ENCODE measurements at regions not wholly inside any gene's neighbourhood (a gene's known extent, or its start where the extent isn't known, plus 50 kb on each side); places are given as distances from the start of the nearest gene placed in this dataset.

GRCh38 chrX:84876876-84877275, 126.8 kb upstream of the APOOL start:
- H3K4me3 Mint-ChIP-seq = no peak overlapping the region
- CTCF ChIA-PET = no interaction called here
- H3K4me1 Mint-ChIP-seq = no peaks in the 10 kb centered on the region
- H3K9me3 Mint-ChIP-seq = no peaks in the 10 kb centered on the region
- no peak for DNase-seq
- no peaks in the 10 kb centered on the region for H3K36me3 Mint-ChIP-seq (ENCODE audit: low read depth)
- POLR2A ChIA-PET = no interaction called here
- H3K27me3 Mint-ChIP-seq = no peaks in the 10 kb centered on the region
- H3K27ac Mint-ChIP-seq = no peak overlapping the region

- ChIA-PET POLR2A (no interaction called here), CTCF (no interaction called here)
Observed at GRCh38 chrX:84893897-84894296, 109.8 kb upstream of the APOOL start.

GRCh38 chrX:84907324-84907968, 96.2 kb upstream of the APOOL start:
- CTCF ChIA-PET = no interaction called here
- Mint-ChIP-seq H3K36me3 (ENCODE audit: low read depth) (no peaks in the 10 kb centered on the region), H3K9me3 (no peaks in the 10 kb centered on the region), H3K27ac (no peak overlapping the region), H3K27me3 (no peaks in the 10 kb centered on the region), H3K4me1 (no peaks in the 10 kb centered on the region), H3K4me3 (no peak overlapping the region)
- DNase-seq = no peak
- POLR2A ChIA-PET = no interaction called here

More at GRCh38 chrX:84893897-84894296, 109.8 kb upstream of the APOOL start:
- no peaks in the 10 kb centered on the region for H3K36me3 Mint-ChIP-seq (ENCODE audit: low read depth)
- no peaks in the 10 kb centered on the region for H3K9me3 Mint-ChIP-seq
- H3K4me3 Mint-ChIP-seq = no peak overlapping the region
- DNase-seq = no peak
- H3K27me3 Mint-ChIP-seq = no peaks in the 10 kb centered on the region
- no peak overlapping the region for H3K27ac Mint-ChIP-seq
- no peaks in the 10 kb centered on the region for H3K4me1 Mint-ChIP-seq

GRCh38 chrX:84909151-84909550, 94.5 kb upstream of the APOOL start:
- H3K9me3 Mint-ChIP-seq = no peaks in the 10 kb centered on the region
- no peak for DNase-seq
- CTCF ChIA-PET = no interaction called here
- POLR2A ChIA-PET = no interaction called here
- no peak overlapping the region for H3K4me3 Mint-ChIP-seq
- no peaks in the 10 kb centered on the region for H3K36me3 Mint-ChIP-seq (ENCODE audit: low read depth)
- H3K27ac Mint-ChIP-seq = no peak overlapping the region
- H3K27me3 Mint-ChIP-seq = no peaks in the 10 kb centered on the region
- H3K4me1 Mint-ChIP-seq = no peaks in the 10 kb centered on the region

- no peak overlapping the region for H3K27ac Mint-ChIP-seq
- POLR2A ChIA-PET = no interaction called here
Observed at GRCh38 chrX:84924624-84925023, 79.1 kb upstream of the APOOL start.

GRCh38 chrX:84932814-84933213, 70.9 kb upstream of the APOOL start:
- Mint-ChIP-seq H3K9me3 (no peaks in the 10 kb centered on the region), H3K4me3 (no peak overlapping the region), H3K27me3 (no peaks in the 10 kb centered on the region), H3K36me3 (ENCODE audit: low read depth) (no peaks in the 10 kb centered on the region), H3K4me1 (no peaks in the 10 kb centered on the region), H3K27ac (no peak overlapping the region)
- CTCF ChIA-PET = no interaction called here
- POLR2A ChIA-PET = no interaction called here
- no peak for DNase-seq

More at GRCh38 chrX:84924624-84925023, 79.1 kb upstream of the APOOL start:
- H3K4me1 Mint-ChIP-seq = no peaks in the 10 kb centered on the region
- CTCF ChIA-PET = no interaction called here
- H3K9me3 Mint-ChIP-seq = no peaks in the 10 kb centered on the region
- DNase-seq = no peak
- H3K36me3 Mint-ChIP-seq (ENCODE audit: low read depth) = no peaks in the 10 kb centered on the region
- H3K4me3 Mint-ChIP-seq = no peak overlapping the region
- H3K27me3 Mint-ChIP-seq = no peaks in the 10 kb centered on the region

- Mint-ChIP-seq H3K36me3 (ENCODE audit: low read depth) (no peaks in the 10 kb centered on the region), H3K9me3 (no peaks in the 10 kb centered on the region), H3K27ac (no peak overlapping the region), H3K4me3 (no peak overlapping the region), H3K27me3 (no peaks in the 10 kb centered on the region), H3K4me1 (no peaks in the 10 kb centered on the region)
- CTCF ChIA-PET = no interaction called here
- POLR2A ChIA-PET = no interaction called here
- DNase-seq = no peak
Observed at GRCh38 chrX:84933956-84934556, 69.6 kb upstream of the APOOL start.

Measured in activated CD4-positive, alpha-beta memory T cell treated with anti-CD3 and anti-CD28 coated beads, Interleukin-2, amount 10 ng/mL, durations not matched to agents 7 days and 5 days (primary cell).